ENCODE measurements at regions not wholly inside any gene's neighbourhood (a gene's known extent, or its start where the extent isn't known, plus 50 kb on each side); places are given as distances from the start of the nearest gene placed in this dataset.

DNA sequence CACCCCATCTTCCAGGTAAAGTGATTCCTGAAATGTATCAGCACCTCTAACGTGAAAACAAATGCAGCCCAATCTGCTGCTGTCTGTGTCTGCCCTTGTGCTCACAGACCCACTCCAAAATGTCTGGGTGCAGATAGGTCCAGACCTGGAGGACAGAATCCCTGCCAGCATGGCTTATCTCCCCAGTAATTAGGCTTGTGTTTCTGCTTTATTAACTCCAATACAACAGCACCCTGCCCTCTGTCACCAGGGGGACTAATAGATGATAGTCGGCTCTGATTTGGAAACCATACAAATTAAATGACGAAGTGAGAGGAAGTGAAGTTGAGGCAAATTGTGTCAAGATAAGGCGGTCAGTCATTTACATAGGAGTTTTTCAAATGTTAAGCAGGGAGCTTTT is 608.3 kb upstream of the SALL1 start:
- TF ChIP-seq, protein P1, sequence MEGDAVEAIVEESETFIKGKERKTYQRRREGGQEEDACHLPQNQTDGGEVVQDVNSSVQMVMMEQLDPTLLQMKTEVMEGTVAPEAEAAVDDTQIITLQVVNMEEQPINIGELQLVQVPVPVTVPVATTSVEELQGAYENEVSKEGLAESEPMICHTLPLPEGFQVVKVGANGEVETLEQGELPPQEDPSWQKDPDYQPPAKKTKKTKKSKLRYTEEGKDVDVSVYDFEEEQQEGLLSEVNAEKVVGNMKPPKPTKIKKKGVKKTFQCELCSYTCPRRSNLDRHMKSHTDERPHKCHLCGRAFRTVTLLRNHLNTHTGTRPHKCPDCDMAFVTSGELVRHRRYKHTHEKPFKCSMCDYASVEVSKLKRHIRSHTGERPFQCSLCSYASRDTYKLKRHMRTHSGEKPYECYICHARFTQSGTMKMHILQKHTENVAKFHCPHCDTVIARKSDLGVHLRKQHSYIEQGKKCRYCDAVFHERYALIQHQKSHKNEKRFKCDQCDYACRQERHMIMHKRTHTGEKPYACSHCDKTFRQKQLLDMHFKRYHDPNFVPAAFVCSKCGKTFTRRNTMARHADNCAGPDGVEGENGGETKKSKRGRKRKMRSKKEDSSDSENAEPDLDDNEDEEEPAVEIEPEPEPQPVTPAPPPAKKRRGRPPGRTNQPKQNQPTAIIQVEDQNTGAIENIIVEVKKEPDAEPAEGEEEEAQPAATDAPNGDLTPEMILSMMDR (IDR thresholded peaks at IDR 0.05; ENCODE audit: extremely low read depth in 1 of 2, insufficient read depth in 1 of 2, low read depth in 1 of 2, low read length in 2 of 2), result no peak
- no peak for TF ChIP-seq POLR2A (IDR thresholded peaks at IDR 0.05; ENCODE audit: low read depth, low read length)
- no peak for TF ChIP-seq EZH2 (IDR thresholded peaks at IDR 0.05; ENCODE audit: borderline replicate concordance, low read depth, low read length, severe bottlenecking)
- TF ChIP-seq MAX (IDR thresholded peaks at IDR 0.05; ENCODE audit: insufficient read depth, insufficient read length), result no peak
- TF ChIP-seq POLR2AphosphoS5 (IDR thresholded peaks at IDR 0.05; ENCODE audit: insufficient read depth, low read depth, low read length), result no peak
- TF ChIP-seq FOS (IDR thresholded peaks at IDR 0.05; ENCODE audit: borderline replicate concordance, insufficient read depth, low read length), result no peak
- TF ChIP-seq JUN (IDR thresholded peaks at IDR 0.05; ENCODE audit: borderline replicate concordance, insufficient read depth, insufficient read length, low read depth), result no peak

Measured in endothelial cell of umbilical vein (primary cell).